GM12878 (cell line): ENCODE measurements at regions not wholly inside any gene's neighbourhood (a gene's known extent, or its start where the extent isn't known, plus 50 kb on each side); places are given as distances from the start of the nearest gene placed in this dataset.

Experiments used
- ATF7 ChIP-seq: fragments of 450-650 bp; IDR thresholded peaks from 2 replicates; pipeline ENCODE4 v1.6.1; 2016; ENCODE audit warnings: low read depth, mild to moderate bottlenecking
- BCLAF1 ChIP-seq: fragments of 450-650 bp; IDR thresholded peaks from 2 replicates; pipeline ENCODE4 v1.6.1; 2017; ENCODE audit warnings: antibody characterized with exemption, mild to moderate bottlenecking, moderate library complexity
- BHLHE40 ChIP-seq, 2 experiments: fragments of 450-650 bp in 1 of 2; IDR thresholded peaks; 2 replicates each; pipeline ENCODE4 v1.6.1; 2011 to 2017; ENCODE audit warnings: low read depth in 2 of 2, borderline replicate concordance in 1 of 2, improper control_type of control experiment in 1 of 2, low read length in 1 of 2, mild to moderate bottlenecking in 1 of 2
- ELK1 ChIP-seq: IDR thresholded peaks from 2 replicates; pipeline ENCODE4 v1.6.1; 2012; ENCODE audit warnings: low read depth, low read length, improper control_type of control experiment
- ETV6 ChIP-seq, 2 experiments: fragments of 450-650 bp in 1 of 2; IDR thresholded peaks in 1 of 2; conservative IDR thresholded peaks in 1 of 2; 2 replicates each; pipeline ENCODE4 v1.6.1; 2014; ENCODE audit warnings: antibody characterized with exemption in 1 of 2, borderline replicate concordance in 1 of 2, low read depth in 1 of 2, mild to moderate bottlenecking in 1 of 2, moderate library complexity in 1 of 2
- MEF2A ChIP-seq: IDR thresholded peaks from 2 replicates; pipeline ENCODE4 v1.6.1; 2011; ENCODE audit warnings: low read depth, mild to moderate bottlenecking, low read length, moderate library complexity; ENCODE audit not compliant: insufficient read depth
- MLLT1 ChIP-seq: fragments of 450-650 bp; IDR thresholded peaks from 2 replicates; pipeline ENCODE4 v1.6.1; 2016; ENCODE audit warnings: mild to moderate bottlenecking
- MYC ChIP-seq: IDR thresholded peaks from 2 replicates; pipeline ENCODE4 v1.6.1; 2011; ENCODE audit warnings: mild to moderate bottlenecking, low read length, moderate library complexity, inconsistent platforms; ENCODE audit not compliant: insufficient read depth, insufficient replicate concordance, insufficient read length, severe bottlenecking
- SIX5 ChIP-seq: IDR thresholded peaks from 2 replicates; pipeline ENCODE4 v1.6.1; 2011; ENCODE audit warnings: mild to moderate bottlenecking, low read depth, low read length, moderate library complexity; ENCODE audit not compliant: severe bottlenecking
- SMARCA5 ChIP-seq: fragments of 450-650 bp; IDR thresholded peaks from 2 replicates; pipeline ENCODE4 v1.6.1; 2017; ENCODE audit warnings: mild to moderate bottlenecking
- SUPT20H ChIP-seq: IDR thresholded peaks from 2 replicates; pipeline ENCODE4 v1.6.1; 2011; ENCODE audit warnings: low read depth, mild to moderate bottlenecking, low read length, moderate library complexity, borderline replicate concordance; ENCODE audit not compliant: control insufficient read depth
- WRNIP1 ChIP-seq: IDR thresholded peaks from 2 replicates; pipeline ENCODE4 v1.6.1; 2011; ENCODE audit warnings: low read depth, low read length, improper control_type of control experiment, borderline replicate concordance

- no peak for TF ChIP-seq ELK1
- no peak for TF ChIP-seq ETV6 (conservative IDR thresholded peaks at IDR 0.05 in 1 of 2, IDR thresholded peaks at IDR 0.05 in 1 of 2; ENCODE audit: borderline replicate concordance in 1 of 2, low read depth in 1 of 2)
- TF ChIP-seq SIX5 = no peak
- no peak for TF ChIP-seq ATF7
- TF ChIP-seq BCLAF1 = no peak
- TF ChIP-seq MLLT1 = no peak
- TF ChIP-seq MYC = no peak
- TF ChIP-seq SMARCA5 = no peak
- TF ChIP-seq WRNIP1 = no peak
- no peak for TF ChIP-seq SUPT20H
- TF ChIP-seq MEF2A = no peak
- TF ChIP-seq BHLHE40 (IDR thresholded peaks at IDR 0.05; ENCODE audit: borderline replicate concordance in 1 of 2, low read depth in 2 of 2, low read length in 1 of 2) = no peak
Observed at GRCh38 chr10:47071891-47072290, 160.7 kb downstream of the PTPN20 start (continued).
